Keratinocyte (primary cell): ENCODE measurements at regions not wholly inside any gene's neighbourhood (a gene's known extent, or its start where the extent isn't known, plus 50 kb on each side); places are given as distances from the start of the nearest gene placed in this dataset.

Source experiments
- DNase-seq: peaks from one replicate; pipeline ENCODE4 v3.0.0-alpha.2; 2011; ENCODE audit warnings: low read depth, missing footprints, low spot score
- FAIRE-seq: peaks from 2 replicates; lab custom pipeline; 2011; peaks lifted over from hg19 to GRCh38; lab: Jason Lieb, UNC
- H2AFZ ChIP-seq: 2 replicates; pipeline ENCODE4 v1.6.0; 2012; ENCODE audit warnings: low read length, control low read depth, inconsistent platforms; ENCODE audit not compliant: control insufficient read depth
- H3K27ac ChIP-seq: 2 replicates; pipeline ENCODE4 v1.5.1; 2011; ENCODE audit warnings: low read length; ENCODE audit not compliant: control insufficient read depth, insufficient read depth
- H3K27me3 ChIP-seq: 3 replicates; pipeline ENCODE4 v1.6.0; 2011; ENCODE audit warnings: low read length; ENCODE audit not compliant: control insufficient read depth, insufficient read depth; ENCODE audit errors: extremely low read depth
- H3K36me3 ChIP-seq, 2 experiments: 2 replicates in 1 of 2; 3 replicates in 1 of 2; pipeline ENCODE4 v1.5.1; 2011; ENCODE audit warnings: low read length in 2 of 2, mild to moderate bottlenecking in 1 of 2; ENCODE audit not compliant: control insufficient read depth in 2 of 2, insufficient read depth in 2 of 2; ENCODE audit errors: extremely low read depth in 1 of 2
- H3K4me1 ChIP-seq: 3 replicates; pipeline ENCODE4 v1.5.1; 2011; ENCODE audit warnings: low read length; ENCODE audit not compliant: control insufficient read depth, insufficient read depth; ENCODE audit errors: extremely low read depth
- H3K4me2 ChIP-seq: 3 replicates; pipeline ENCODE4 v1.6.0; 2011; ENCODE audit warnings: low read depth, low read length; ENCODE audit not compliant: control insufficient read depth, insufficient read depth; ENCODE audit errors: extremely low read depth
- H3K4me3 ChIP-seq, 3 experiments: fragments of 200-600 bp in 1 of 3; sonication (generic) in 1 of 3; 2 replicates in 2 of 3; 3 replicates in 1 of 3; pipeline ENCODE4 v1.5.1; 2011 to 2016; ENCODE audit warnings: low read length in 3 of 3, mild to moderate bottlenecking in 3 of 3, control low read depth in 2 of 3, inconsistent platforms in 1 of 3, low read depth in 1 of 3, mixed read lengths in 1 of 3, mixed run types in 1 of 3, moderate library complexity in 1 of 3; ENCODE audit not compliant: control insufficient read depth in 2 of 3, insufficient read depth in 2 of 3; ENCODE audit errors: extremely low read depth in 1 of 3
- H3K79me2 ChIP-seq: 2 replicates; pipeline ENCODE4 v1.6.0; 2012; ENCODE audit warnings: low read length; ENCODE audit not compliant: control insufficient read depth, insufficient read depth
- H3K9ac ChIP-seq: 3 replicates; pipeline ENCODE4 v1.6.0; 2011; ENCODE audit warnings: low read length; ENCODE audit not compliant: control insufficient read depth, insufficient read depth; ENCODE audit errors: extremely low read depth
- H3K9me1 ChIP-seq: 3 replicates; pipeline ENCODE4 v1.6.0; 2011; ENCODE audit warnings: low read length; ENCODE audit not compliant: control insufficient read depth, insufficient read depth; ENCODE audit errors: extremely low read depth
- H3K9me3 ChIP-seq: 2 replicates; pipeline ENCODE4 v1.5.1; 2012; ENCODE audit warnings: low read depth, low read length; ENCODE audit not compliant: control insufficient read depth
- H4K20me1 ChIP-seq: 3 replicates; pipeline ENCODE4 v1.6.0; 2011; ENCODE audit warnings: low read length; ENCODE audit not compliant: control insufficient read depth, insufficient read depth; ENCODE audit errors: extremely low read depth
- CTCF ChIP-seq, 3 experiments: IDR thresholded peaks in 1 of 3; conservative IDR thresholded peaks in 1 of 3; optimal IDR thresholded peaks in 1 of 3; 2 replicates in 2 of 3; 3 replicates in 1 of 3; pipeline versions ENCODE3 to v1.5.1; 2011; ENCODE audit warnings: low read length in 3 of 3, mild to moderate bottlenecking in 3 of 3, moderate library complexity in 2 of 3, control low read depth in 1 of 3, inconsistent platforms in 1 of 3; ENCODE audit not compliant: insufficient read depth in 2 of 3; ENCODE audit errors: extremely low read depth in 1 of 3
- EZH2 ChIP-seq: IDR thresholded peaks from one replicate; pipeline ENCODE4 v1.6.1; 2012; ENCODE audit warnings: inconsistent platforms, mild to moderate bottlenecking, low read length, moderate library complexity
- dilution Hi-C: fragments of 300-500 bp; cut with MboI; formaldehyde crosslinking; loops from one replicate; pipeline ENCODE4 v1.7.0; 2020; ENCODE audit warnings: low sequenced_read_pairs; ENCODE audit not compliant: extremely low pct_ligation_motif_present

- Histone ChIP-seq H4K20me1 (no peaks in the 10 kb centered on the region), H3K4me2 (no peak overlapping the region), H3K9me3 (no peaks in the 10 kb centered on the region), H3K9ac (no peak overlapping the region), H3K36me3 (no peaks in the 10 kb centered on the region), H3K4me1 (no peaks in the 10 kb centered on the region), H3K27me3 (no peaks in the 10 kb centered on the region), H3K9me1 (no peaks in the 10 kb centered on the region), H2AFZ (no peak overlapping the region), H3K4me3 (no peak overlapping the region), H3K79me2 (no peaks in the 10 kb centered on the region), H3K27ac (no peak overlapping the region)
- FAIRE-seq (no peak), DNase-seq (no peak)
- dilution Hi-C loops = no loop called here
- TF ChIP-seq EZH2 (no peak), CTCF (optimal IDR thresholded peaks at IDR 0.05 in 1 of 3, IDR thresholded peaks at IDR 0.05 in 1 of 3, conservative IDR thresholded peaks at IDR 0.05 in 1 of 3; ENCODE audit: extremely low read depth in 1 of 3, insufficient read depth in 2 of 3, low read length in 3 of 3) (no peak)
Measured at GRCh38 chr2:195495966-195496365, 161.1 kb upstream of the SLC39A10 start.

GRCh38 chr2:195495351-195495750 is 161.7 kb upstream of the SLC39A10 start:
- TF ChIP-seq EZH2 = no peak
- TF ChIP-seq CTCF (optimal IDR thresholded peaks at IDR 0.05 in 1 of 3, IDR thresholded peaks at IDR 0.05 in 1 of 3, conservative IDR thresholded peaks at IDR 0.05 in 1 of 3; ENCODE audit: extremely low read depth in 1 of 3, insufficient read depth in 2 of 3, low read length in 3 of 3) = no peak
- H3K27ac ChIP-seq = no peak overlapping the region
- dilution Hi-C loops = no loop called here
- FAIRE-seq = no peak
- H3K9ac ChIP-seq = no peak overlapping the region
- no peaks in the 10 kb centered on the region for H3K9me1 ChIP-seq
- H4K20me1 ChIP-seq = no peaks in the 10 kb centered on the region
- no peaks in the 10 kb centered on the region for H3K79me2 ChIP-seq
- no peaks in the 10 kb centered on the region for H3K4me1 ChIP-seq
- H3K9me3 ChIP-seq = no peaks in the 10 kb centered on the region
- H3K4me3 ChIP-seq = no peak overlapping the region
- H3K4me2 ChIP-seq = no peak overlapping the region
- no peaks in the 10 kb centered on the region for H3K27me3 ChIP-seq
- no peaks in the 10 kb centered on the region for H3K36me3 ChIP-seq
- H2AFZ ChIP-seq = no peak overlapping the region
- DNase-seq = no peak
